ENCODE measurements at regions not wholly inside any gene's neighbourhood (a gene's known extent, or its start where the extent isn't known, plus 50 kb on each side); places are given as distances from the start of the nearest gene placed in this dataset.

DNA sequence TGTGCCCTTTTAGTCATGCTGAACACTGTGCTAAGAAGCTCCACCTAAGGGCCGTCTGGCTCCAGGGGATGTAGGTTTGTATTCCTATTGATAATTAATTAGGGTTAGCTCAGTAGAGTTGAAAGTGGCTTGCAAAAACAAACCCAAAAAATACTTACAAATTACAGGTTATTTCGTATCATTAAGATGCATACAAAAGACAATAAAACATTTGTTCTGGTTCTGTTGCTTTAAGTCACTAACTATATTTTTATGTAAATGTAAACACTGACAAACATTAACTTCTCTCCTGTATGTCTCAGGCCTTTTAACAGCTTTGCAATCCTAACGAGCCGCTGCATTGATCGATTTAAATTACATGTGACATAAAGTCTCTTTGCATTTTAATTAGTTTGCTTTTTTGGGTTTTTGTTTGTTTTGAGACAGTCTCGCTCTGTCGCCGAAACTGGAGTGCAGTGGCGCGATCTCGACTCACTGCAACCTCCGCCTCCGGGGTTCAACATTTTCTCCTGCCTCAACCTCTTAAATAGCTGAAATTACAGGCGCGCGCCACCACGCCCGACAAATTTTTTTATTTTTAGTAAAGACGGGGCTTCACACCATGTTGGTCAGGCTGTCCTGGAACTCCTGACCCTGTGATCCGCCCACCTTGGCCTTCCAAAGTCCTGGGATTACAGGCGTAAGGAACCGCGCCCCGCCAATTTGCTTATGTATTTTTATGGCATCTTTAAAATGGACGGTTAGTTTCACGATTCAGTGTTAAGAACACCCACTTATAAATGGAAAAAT is 110.9 kb downstream of the HFE start:
- no peak for DNase-seq

DNA sequence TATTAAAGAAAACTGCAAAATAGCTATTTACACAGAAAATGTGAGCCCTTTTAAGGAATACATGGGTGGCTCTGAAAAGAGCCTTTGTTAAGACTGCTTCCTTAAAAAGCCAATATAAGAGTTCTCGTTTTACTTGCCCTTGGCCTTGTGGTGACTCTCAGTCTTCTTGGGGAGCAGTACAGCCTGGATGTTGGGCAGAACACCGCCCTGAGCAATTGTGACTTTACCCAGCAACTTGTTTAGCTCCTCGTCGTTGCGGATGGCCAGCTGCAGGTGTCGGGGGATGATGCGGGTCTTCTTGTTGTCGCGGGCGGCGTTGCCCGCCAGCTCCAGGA is 111.5 kb downstream of the HFE start:
- peak in 1 of 2 donors; percentile 19 for DNase-seq

DNA sequence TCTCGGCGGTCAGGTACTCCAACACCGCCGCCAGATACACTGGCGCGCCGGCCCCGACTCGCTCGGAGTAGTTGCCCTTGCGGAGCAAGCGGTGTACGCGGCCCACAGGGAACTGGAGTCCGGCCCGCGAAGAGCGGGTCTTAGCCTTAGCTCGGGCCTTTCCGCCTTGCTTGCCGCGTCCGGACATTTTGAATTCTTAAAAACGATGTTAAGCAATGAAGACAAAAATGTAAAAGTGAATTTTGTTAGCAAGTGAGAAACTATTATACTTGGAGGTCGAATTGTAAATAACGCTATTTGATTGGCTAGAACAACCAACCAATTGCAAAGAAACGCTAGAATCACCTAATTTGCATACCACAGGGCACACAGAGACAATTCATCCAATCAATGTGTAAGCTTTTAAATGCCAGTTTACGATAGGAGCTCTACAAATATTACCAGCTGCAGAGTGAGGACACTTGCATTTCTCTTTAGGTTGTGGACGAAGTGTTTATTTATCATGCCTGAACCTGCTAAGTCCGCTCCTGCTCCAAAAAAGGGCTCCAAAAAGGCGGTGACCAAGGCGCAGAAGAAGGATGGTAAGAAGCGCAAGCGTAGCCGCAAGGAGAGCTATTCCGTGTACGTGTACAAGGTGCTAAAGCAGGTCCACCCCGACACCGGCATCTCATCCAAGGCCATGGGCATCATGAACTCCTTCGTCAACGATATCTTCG is 112.0 kb downstream of the HFE start:
- peak; percentile 39 to 63 for DNase-seq

DNA sequence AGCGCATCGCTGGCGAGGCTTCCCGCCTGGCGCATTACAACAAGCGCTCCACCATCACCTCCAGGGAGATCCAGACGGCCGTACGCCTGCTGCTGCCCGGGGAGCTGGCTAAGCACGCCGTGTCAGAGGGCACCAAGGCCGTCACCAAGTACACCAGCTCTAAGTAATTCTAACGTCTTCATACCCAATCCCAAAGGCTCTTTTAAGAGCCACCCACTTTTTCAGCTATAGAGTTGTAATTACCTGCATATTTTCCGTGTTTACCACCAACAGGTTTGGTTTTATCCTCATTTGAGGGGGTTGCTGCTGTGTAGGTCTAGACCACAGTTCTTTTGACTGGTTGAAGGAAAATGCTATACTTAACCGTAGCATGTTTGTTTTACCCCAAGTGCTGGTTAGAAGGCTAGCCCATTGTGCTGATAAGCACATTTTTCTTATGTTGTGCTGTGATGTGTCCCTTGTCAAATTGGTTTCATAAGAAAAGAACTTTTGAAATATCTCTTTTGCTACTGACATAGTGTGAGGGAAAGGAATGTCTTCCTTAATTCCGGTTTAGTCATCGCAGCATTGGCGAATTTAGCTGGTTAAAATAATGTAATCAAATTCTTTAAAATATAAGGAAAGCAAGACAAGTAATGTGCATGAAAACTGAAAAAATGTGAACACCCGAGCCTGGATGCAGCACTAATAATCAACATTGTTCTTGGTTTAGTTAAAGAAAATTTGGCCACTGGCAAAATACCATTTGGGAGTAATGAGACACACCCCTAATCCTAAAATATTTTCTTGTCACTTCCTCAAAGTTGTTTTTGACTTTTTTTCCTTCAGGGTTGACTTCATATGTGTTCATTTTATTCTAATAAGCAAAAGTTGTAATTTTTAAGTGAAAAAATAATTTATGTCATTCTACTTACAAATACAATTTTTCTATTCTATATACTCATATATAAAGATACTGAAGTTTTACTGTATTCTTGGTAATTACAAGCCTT is 112.8 kb downstream of the HFE start:
- DNase-seq = no peak

DNA sequence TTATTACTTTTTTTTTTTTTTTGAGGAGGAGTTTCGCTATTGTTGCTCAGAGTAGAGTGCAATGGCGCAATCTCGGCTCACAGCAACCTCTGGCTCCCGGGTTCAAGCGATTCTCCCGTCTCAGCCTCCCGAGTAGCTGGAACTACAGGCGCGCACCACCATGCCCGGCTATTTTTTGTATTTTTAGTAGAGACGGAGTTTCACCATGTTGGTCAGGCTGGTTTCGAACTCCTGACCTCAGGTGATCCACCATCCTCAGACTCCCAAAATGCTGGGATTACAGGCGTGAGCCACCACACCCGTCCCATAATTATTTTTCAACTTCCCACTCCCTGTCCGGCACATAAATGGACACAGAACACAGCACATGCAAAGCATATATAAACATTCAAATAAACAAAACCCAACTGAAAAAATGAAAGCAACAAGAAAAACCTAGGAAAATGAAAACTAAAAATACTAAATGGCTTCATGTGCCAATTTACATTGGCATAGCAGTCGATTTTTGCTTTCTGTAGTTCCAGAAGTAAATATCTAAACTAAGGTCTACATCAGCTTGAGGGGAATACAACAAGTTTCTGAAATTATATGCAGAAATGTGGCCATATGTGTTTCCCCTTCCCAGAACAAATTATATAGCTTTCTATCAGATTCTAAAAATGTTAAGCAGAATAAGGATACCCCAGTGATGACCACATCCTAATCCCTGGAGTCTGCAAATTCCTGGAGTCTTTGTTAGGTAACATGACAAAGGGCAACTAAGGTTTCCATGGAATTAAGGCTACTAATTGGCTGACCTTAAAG is 113.9 kb downstream of the HFE start:
- DNase-seq = no peak

DNA sequence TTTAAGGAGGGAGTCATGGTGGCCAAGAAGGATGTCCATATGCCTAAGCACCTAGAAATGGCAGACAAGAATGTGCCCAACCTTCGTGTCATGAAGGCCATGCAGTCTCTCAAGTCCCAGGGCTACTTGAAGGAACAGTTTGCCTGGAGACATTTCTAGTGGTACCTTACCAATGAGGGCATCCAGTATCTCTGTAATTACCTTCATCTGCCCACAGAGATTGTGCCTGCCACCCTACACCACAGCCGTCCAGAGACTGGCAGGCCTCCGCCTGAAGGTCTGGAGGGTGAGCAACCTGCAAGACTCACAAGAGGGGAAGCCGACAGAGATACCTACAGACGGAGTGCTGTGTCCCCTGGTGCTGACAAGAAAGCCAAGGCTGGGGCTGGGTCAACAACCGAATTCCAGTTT is 115.0 kb downstream of the HFE start:
- DNase-seq = no peak

DNA sequence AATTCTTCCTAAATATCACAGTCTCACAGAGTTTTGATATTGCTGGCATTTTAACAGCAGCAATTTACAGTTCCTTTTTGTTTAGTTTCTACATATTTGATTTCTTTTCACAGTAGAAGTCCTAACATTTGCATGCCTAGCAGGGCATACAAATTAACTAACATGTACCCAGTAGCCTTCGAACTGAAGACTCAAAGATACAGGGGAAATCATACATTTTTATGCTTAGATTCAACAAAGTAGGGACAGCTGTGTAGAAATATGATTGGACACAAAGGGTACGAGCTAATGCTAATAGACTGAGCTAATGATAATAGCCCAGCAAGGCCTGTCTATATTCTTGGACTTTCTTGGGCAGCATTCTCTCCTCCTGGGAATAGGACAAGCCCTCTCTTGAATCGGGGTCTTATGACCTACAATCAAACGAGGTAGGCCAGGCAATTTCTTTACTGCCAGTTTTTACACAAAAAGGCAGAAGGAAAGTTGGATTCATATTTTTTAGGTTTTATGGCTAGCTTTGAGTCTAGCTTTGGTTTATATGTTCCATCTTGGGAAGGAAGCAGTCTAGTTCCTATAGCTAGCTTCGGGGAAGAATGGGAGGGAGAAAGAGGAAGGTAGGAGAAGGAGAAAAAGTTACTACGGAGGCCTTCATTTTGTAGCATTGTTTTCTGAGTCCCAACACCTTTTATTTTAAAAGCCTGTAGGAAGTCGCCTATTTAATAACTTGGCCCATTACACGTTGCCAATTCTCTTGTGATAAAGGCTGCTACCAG is 115.8 kb downstream of the HFE start:
- no peak for DNase-seq

DNA sequence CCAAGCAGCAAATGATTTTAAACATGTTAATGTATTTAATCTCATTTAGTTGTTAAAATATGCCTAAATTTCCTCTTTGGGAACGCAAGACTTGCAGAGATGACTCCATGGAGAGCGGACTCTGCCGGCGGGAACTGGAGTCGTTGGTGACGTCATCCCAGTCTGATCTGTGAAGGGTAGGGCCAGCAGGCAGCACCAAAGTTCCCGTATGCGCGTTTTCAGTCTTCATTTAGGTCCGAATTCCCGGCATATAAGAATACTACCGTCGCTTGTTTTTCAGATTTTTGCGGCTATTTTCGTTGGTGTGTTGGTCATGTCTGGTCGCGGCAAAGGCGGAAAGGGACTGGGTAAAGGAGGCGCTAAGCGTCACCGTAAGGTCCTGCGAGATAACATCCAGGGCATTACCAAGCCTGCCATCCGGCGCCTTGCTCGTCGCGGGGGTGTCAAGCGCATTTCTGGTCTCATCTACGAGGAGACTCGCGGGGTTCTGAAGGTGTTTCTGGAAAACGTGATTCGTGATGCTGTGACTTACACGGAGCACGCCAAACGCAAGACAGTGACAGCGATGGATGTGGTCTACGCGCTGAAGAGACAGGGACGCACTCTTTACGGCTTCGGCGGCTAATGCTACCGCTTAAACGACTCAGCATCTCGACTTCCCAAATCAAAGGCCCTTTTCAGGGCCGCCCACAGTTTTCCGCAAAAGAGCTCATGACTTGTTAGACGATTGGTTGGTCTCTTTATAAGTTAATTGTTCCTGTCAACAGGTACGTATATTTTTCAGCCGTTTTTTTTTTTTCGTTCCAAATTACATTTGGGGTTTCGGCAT is 117.3 kb downstream of the HFE start:
- peak; percentile 84 to 85 for DNase-seq

DNA sequence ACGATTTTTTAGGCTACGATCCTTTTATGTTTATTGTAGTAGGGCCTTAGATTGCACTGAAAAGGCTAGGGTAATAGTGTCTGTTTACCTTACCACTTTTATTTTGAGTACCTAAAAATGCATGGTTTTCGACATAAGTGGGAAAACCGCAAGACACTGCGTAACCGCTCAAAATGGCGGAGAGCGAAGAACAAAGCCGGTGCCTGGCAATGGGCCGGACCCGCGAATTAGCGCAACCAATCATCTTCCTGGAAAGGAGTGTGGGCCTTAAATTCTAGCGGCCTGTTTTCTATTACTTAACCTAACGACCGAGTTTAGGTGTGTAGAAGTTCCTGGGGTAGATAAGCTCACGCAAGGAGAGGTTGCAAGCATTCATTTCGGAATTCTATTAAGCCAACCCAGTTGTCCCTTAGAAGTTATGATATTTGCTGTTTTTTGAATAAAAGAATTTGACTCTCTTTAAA is 118.0 kb downstream of the HFE start:
- DNase-seq = peak; percentile 76 to 81

DNA sequence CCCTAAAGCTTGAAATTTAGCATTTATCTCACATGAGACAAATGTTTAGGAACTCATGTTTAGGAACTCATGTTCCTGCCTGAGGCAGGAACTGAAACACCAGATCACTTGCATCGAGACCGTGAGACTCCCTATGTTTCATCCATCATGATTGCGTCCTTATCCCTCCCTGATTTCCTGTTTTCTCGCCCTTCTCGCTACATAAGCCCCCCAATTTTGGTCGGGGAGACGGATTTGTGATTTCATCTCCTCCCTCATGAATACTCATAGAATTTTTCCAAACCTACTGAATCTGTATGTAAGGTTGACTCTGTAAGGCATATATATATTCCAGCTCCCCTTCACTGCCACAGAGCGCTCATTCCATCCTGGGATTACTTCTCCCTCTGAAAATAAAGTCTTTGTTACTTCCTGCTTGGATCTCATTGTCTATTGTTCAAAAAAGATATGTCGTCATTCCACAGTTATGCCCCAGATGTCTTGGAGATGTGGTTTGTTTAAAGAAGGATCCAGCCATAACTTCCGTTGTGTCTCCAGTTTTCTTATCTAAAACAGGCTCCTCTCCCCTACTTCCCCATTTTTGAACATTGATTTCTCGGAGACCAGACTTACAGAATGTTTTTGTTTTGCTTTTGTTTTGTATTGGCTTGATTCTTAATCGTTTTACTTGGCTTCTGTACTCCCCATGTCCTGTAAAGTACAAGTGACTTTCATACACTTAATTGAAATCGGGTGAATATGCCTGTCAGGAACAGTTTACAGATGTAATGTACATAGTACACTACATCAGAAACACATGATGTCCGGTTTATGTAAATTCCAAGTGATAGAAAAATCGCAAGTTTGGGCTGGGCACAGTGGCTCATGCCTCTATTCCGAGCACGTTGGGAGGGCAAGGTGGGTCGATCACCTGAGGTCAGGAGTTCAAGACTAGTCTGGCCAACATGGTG is 118.7 kb downstream of the HFE start:
- DNase-seq = no peak

DNA sequence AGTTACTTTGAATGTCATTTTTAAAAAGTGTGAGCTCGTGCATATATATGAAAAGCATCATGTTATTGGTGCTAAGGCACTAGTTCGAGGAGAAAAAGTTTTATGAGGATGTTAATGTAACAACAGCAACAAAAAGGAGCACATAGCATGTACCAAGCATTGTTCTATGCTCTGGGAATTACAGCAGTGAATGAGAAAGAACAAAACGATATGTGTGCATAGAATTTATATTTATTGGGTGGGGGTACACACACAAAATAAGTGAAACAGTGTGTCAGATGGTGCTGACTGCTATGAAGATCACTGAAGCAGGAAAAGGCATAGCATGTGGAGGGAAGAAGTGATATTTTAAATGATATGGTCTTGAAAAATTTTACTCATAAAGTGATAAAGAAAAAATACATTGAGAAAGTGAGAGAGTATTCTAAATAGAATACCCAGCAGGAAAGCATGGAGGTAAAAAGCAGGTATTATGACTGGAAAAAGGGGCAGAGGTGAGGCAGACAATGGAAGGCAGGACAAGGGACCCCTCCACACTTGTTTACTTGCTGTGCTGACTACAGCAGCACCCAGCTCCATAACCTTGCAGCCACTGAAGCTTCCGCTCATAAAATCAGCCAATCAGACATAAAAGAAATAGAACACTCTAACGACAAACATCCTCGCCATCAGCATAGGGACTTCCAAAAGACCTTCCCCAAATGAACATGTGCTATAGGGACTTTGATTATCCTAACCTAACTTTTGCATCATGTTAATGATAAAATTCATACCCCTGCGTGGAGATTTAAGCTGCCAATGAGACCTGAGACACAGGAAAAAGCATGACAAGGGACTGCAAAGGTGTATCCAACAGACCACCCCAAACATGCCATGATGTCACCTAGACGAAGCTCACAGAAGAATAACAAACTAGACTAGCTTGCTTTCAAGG is 119.9 kb downstream of the HFE start:
- DNase-seq = no peak

DNA sequence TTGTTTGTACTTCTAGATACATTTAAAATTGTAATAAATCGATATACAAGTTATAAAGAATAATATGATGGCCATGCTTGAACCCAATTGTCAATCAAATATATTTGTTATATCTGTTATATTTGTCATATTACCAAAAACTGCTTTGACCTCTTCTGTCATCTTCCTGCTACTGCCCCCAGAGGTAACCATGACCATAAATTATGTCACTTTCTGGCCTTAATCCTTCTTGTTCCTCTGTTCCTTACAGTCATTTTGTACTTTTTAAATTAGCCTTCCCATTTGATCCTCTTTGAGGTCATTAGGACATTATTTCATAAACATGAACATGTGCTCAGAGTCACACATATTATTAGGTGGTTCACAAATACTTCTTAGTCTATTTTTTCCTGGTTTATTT is 124.7 kb downstream of the HFE start:
- DNase-seq = no peak

DNA sequence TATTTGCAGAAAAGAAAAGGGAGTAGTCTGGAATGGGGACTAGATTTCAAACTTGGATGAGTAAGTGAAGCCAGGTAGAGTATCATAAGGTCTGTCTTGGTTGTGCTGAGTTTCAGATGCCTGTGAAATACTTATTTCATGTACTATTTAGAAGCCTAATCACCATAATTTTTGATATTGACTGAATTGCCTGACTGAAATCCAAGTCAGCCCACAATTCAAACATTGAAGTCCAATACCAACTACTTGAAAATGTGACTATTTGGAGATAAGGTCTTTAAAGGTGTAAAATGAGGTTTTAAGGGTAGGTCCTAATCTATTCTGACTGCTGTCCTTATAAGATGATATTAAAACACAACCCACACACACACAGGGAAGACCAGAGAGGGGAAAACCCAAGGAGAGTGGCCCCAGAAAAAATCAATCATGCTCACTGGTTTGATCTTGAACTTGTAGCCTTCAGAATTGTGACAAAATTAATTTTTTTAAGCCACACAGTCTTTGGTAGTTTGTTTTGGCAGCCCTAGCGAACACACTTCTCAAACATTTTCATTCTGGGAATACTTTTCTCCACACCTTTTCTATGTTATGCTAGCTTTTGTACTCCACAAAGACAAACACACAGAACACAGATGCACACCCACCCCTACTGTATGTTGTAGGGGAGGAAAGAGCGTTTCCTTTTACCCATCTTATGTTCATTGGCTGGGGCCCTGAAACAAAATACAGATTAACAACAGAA is 126.3 kb downstream of the HFE start:
- DNase-seq = no peak

DNA sequence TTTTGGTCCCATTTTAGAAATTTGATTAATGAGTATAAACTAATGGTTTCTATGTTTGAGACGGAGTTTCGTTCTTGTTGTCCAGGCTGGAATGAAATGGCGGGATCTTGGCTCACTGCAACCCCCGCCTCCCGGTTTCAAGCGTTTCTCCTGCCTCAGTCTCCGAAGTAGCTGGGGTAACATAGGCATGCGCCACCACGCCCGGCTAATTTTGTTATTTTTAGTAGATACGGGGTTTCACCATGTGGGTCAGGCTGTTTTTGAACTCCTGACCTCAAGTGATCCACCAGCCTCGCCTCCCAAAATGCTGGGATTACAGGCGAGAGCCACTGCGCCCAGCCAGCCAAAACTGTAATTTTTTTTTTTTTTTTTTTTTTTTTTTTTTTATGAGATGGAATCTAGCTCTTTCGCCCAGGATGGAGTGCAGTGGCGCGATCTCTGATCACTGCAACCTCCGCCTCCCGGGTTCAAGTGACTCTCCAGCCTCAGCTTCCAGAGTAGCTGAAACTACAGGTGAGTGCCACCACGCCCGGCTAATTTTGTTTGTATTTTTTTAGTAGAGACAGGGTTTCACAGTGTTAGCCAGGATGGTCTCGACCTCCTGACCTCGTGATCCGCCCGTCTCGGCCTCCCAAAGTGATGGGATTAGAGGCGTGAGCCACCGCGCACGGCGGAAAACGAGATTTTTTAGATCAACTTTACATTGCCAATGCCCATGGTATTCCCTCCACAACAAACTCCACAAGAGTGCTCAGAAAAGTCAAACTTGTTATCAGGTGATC is 127.8 kb downstream of the HFE start:
- DNase-seq = no peak

DNA sequence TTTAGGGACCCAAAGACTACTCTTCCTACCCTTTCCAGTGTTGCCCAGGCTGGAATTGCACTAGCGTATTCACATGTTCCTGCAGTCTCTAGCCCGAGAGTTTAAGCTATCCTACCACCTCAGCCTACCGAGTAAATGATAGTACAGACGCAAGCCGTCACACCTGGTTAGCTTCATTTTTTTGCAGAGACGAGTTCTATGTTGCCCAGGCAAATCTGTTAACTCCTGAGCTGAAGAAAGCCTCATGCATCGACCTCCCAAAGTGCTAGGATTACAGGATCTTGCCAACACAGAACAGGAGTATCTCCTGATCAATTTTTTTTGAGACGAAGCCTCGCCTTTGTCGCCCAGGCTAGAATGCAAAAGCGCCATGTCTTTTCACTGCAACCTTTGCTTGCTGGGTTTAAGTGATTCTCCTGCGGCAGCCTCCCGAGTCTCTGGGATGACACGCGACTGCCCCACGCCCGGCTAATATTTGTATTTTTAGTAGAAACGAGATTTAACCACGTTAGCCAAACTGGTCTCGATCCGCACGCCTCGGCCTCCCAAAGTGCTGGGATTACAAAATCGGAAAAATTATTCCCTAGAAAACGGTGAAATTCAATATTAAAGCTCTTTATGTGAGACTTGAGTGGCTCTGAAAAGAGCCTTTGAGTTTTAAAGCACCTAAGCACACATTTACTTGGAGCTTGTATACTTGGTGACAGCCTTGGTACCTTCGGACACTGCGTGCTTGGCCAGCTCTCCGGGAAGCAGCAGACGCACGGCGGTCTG is 128.5 kb downstream of the HFE start:
- no peak for DNase-seq

DNA sequence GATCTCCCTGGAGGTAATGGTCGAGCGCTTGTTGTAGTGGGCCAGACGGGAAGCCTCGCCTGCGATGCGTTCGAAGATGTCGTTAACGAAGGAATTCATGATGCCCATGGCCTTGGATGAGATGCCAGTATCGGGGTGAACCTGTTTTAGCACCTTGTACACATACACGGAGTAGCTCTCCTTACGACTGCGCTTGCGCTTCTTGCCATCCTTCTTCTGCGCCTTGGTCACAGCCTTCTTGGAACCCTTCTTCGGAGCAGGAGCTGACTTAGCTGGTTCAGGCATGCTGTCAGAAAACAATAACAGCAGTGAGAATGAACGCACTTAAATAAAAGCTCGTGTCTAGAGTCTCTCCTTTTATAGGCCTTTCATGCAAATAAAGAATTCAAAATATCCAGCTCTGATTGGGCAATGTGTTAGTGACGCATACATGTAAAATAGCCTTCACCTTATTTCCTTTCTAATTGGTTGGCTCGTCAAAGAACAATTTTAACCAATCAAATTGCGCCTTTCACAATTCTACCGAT is 129.2 kb downstream of the HFE start:
- DNase-seq = peak; percentile 71 to 72
